Glutamatergic neuron (in vitro differentiated cells): ENCODE measurements at regions not wholly inside any gene's neighbourhood (a gene's known extent, or its start where the extent isn't known, plus 50 kb on each side); places are given as distances from the start of the nearest gene placed in this dataset.

Source experiments
- DNase-seq: peaks from one replicate; pipeline ENCODE4 v3.0.0; 2022
- H3K27ac Mint-ChIP-seq: one replicate; pipeline ENCODE4 v1.8.0; 2020; ENCODE audit warnings: mild to moderate bottlenecking, mixed read lengths, inconsistent platforms; ENCODE audit not compliant: unreplicated experiment
- H3K27me3 Mint-ChIP-seq: one replicate; pipeline ENCODE4 v1.8.0; 2020; ENCODE audit warnings: mild to moderate bottlenecking, moderate library complexity, mixed read lengths, inconsistent platforms; ENCODE audit not compliant: unreplicated experiment
- H3K36me3 Mint-ChIP-seq: one replicate; pipeline ENCODE4 v1.8.0; 2020; ENCODE audit warnings: mild to moderate bottlenecking, mixed read lengths, inconsistent platforms; ENCODE audit not compliant: unreplicated experiment
- H3K4me1 Mint-ChIP-seq: one replicate; pipeline ENCODE4 v1.8.0; 2020; ENCODE audit warnings: mild to moderate bottlenecking, low read depth, mixed read lengths, inconsistent platforms; ENCODE audit not compliant: unreplicated experiment
- H3K4me3 Mint-ChIP-seq: one replicate; pipeline ENCODE4 v1.8.0; 2020; ENCODE audit warnings: mild to moderate bottlenecking, mixed read lengths, inconsistent platforms; ENCODE audit not compliant: unreplicated experiment
- H3K9me3 Mint-ChIP-seq: one replicate; pipeline ENCODE4 v1.8.0; 2020; ENCODE audit warnings: mild to moderate bottlenecking, moderate library complexity, mixed read lengths, inconsistent platforms; ENCODE audit not compliant: unreplicated experiment
- TF ChIP-seq, protein P1 (sequence below): fragments of 200-600 bp; sonication (generic); IDR thresholded peaks from one replicate; pipeline ENCODE4 v1.5.0; 2021; ENCODE audit not compliant: partially characterized antibody, unreplicated experiment

DNA sequence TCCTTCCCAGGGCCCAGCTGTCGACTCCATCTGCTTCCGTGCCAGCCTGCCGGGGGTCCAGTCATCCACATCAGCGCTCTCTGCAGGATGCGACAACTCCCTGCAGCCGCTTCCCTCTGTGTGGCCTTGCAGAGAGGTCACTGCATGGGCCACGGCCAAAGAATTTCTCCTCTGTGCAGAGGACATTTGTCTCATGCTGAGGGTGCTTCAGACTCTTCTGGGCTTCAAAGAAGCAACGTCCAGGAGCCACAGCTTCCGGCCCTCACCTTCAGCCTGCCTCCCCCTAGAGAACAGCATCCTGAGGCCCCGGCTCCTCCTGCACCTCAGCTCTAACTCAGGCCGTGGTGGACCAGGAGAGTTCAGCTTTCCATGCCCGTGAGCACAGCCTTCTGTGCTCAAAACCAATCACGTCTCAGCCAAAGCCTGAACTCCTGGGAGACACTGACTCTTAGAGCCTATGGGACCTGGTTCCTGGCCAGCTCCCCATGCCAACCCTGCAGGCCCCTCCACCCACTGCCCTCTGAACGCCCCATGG lies 258.9 kb downstream of the BRD1 start:
- peaks cover 20% of the 10 kb centered on the region for H3K9me3 Mint-ChIP-seq
- TF ChIP-seq, protein P1, sequence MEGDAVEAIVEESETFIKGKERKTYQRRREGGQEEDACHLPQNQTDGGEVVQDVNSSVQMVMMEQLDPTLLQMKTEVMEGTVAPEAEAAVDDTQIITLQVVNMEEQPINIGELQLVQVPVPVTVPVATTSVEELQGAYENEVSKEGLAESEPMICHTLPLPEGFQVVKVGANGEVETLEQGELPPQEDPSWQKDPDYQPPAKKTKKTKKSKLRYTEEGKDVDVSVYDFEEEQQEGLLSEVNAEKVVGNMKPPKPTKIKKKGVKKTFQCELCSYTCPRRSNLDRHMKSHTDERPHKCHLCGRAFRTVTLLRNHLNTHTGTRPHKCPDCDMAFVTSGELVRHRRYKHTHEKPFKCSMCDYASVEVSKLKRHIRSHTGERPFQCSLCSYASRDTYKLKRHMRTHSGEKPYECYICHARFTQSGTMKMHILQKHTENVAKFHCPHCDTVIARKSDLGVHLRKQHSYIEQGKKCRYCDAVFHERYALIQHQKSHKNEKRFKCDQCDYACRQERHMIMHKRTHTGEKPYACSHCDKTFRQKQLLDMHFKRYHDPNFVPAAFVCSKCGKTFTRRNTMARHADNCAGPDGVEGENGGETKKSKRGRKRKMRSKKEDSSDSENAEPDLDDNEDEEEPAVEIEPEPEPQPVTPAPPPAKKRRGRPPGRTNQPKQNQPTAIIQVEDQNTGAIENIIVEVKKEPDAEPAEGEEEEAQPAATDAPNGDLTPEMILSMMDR: no peak
- no peak overlapping the region for H3K4me3 Mint-ChIP-seq
- H3K36me3 Mint-ChIP-seq: no peaks in the 10 kb centered on the region
- no peak for DNase-seq
- H3K4me1 Mint-ChIP-seq: no peaks in the 10 kb centered on the region
- no peak overlapping the region for H3K27ac Mint-ChIP-seq
- peaks cover 10% of the 10 kb centered on the region for H3K27me3 Mint-ChIP-seq

DNA sequence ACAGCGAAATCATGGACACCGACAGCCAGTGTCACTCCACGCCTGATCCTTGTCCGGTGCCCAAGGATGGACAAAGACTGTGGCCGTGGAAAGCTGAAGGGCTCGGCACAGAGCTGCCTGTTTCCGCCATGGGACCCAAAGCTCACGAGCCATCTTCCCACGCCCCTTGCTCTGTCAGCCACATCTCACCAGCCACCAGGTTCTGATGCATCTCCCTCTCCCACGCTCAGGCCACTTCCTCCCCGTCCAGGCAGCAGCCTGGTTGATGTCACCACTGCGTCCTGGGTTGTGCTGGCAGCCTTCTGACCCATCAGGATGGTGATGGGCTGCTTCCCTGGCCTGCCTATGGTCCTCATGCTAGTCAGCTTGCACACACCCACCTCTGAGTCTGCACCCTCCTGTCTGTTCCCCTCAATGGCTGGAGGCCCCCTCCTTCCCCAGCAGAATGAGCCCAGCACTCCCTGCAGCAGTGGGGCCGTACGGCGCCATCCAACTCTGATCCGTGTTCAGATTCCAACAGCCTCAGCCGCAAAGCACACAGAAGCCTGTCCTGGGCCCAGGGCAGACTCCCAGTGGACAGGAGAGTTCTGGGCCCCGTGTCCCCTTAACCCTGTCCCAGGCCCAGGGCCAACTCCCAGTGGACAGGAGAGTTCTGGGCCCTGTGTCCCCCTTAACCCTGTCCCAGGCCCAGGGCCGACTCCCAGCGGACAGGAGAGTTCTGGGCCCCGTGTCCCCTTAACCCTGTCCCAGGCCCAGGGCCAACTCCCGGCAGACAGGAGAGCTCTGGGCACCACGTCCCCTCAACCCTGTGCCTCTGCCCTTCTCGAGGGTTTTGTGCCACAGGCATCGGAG lies 259.5 kb downstream of the BRD1 start:
- H3K4me1 Mint-ChIP-seq: no peaks in the 10 kb centered on the region
- DNase-seq: no peak
- TF ChIP-seq, protein P1: no peak
- peaks cover 10% of the 10 kb centered on the region for H3K27me3 Mint-ChIP-seq
- peaks cover 20% of the 10 kb centered on the region for H3K9me3 Mint-ChIP-seq
- no peak overlapping the region for H3K4me3 Mint-ChIP-seq
- no peaks in the 10 kb centered on the region for H3K36me3 Mint-ChIP-seq
- no peak overlapping the region for H3K27ac Mint-ChIP-seq

DNA sequence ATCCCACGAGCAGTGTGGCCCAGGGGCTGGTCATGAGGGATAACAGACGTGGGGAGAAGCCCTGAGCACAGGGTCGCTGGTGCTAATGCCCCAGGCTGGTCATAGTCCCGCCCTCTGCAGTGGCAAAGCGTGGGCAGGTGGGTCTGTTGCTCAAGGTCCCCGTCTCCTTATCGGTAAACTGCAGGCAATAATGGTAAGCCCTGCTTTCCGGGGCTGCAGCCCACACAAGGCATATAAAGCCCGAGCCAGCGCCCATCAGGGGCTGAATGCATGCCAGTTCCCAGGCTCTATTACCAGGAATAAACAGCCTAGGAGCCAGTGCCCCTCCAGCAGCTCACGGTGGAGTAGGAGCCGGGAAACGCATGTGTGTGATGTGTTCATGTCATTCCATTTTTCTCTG lies 261.0 kb downstream of the BRD1 start:
- no peaks in the 10 kb centered on the region for H3K36me3 Mint-ChIP-seq
- H3K27ac Mint-ChIP-seq: no peak overlapping the region
- peaks cover 9% of the 10 kb centered on the region for H3K27me3 Mint-ChIP-seq
- no peaks in the 10 kb centered on the region for H3K4me1 Mint-ChIP-seq
- TF ChIP-seq, protein P1: no peak
- H3K4me3 Mint-ChIP-seq: no peak overlapping the region
- DNase-seq: no peak
- peaks cover 18% of the 10 kb centered on the region for H3K9me3 Mint-ChIP-seq

DNA sequence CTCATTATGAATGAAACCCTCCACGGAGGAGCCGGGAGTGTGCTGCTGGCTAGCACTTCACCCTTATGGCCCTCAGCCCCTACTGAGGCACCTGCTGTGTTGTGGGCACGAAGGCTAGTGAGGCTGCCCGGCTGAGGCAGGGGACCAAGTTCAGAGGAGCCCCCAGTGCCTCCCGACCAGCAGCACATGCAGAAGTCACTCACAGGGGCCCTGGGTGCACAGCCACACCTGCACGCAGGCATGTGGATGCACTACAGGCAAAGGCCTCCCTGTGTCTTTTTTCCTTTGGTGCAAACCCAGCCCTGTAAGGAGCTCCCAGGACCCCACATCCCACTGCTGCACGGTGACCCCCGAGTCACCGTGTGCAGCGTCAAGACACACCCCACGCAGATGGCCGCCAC lies 261.5 kb downstream of the BRD1 start:
- H3K4me1 Mint-ChIP-seq: no peaks in the 10 kb centered on the region
- DNase-seq: no peak
- H3K27me3 Mint-ChIP-seq: peaks cover 7% of the 10 kb centered on the region
- no peak overlapping the region for H3K27ac Mint-ChIP-seq
- H3K4me3 Mint-ChIP-seq: no peak overlapping the region
- H3K9me3 Mint-ChIP-seq: peaks cover 18% of the 10 kb centered on the region
- peaks cover 3% of the 10 kb centered on the region for H3K36me3 Mint-ChIP-seq
- TF ChIP-seq, protein P1: no peak

DNA sequence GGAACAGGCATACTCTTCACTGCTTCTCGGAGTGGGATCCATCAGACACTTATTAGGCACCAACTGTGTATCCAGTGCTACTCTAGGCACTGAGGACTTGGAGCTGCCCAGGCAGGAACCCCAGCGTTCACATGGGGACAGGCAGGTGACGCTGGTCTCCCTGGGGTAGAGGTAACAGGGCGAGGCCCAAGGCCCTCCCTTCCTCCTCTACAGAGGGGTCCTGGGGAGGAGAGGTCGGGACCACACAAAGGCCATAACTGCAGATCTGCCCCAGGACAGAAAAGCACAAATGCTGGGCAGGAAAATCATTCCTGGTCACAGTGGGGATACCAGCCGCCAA lies 262.2 kb downstream of the BRD1 start:
- Mint-ChIP-seq H3K4me1 (no peaks in the 10 kb centered on the region), H3K9me3 (peaks cover 20% of the 10 kb centered on the region), H3K27ac (no peak overlapping the region), H3K27me3 (peaks cover 7% of the 10 kb centered on the region), H3K4me3 (no peak overlapping the region), H3K36me3 (peaks cover 6% of the 10 kb centered on the region)
- no peak for DNase-seq
- TF ChIP-seq, protein P1: no peak
